Effector memory CD8-positive, alpha-beta T cell (primary cell): ENCODE measurements at regions not wholly inside any gene's neighbourhood (a gene's known extent, or its start where the extent isn't known, plus 50 kb on each side); places are given as distances from the start of the nearest gene placed in this dataset.

ENCODE experiments used
- ATAC-seq: fragments of 150-1000 bp; cut with Tn5 transposase; replicated peaks from 2 replicates; pipeline ENCODE4 v1.10.0; 2021; ENCODE audit warnings: mild to moderate bottlenecking, moderate library complexity
- DNase-seq, 3 experiments: peaks; one replicate each; pipeline ENCODE4 v3.0.0; 2021
- H3K27ac Mint-ChIP-seq, 2 donors: one replicate each; pipeline ENCODE4 v1.8.0; 2022; ENCODE audit warnings: mild to moderate bottlenecking in 2 of 2, mixed read lengths in 2 of 2, moderate library complexity in 2 of 2
- H3K27me3 Mint-ChIP-seq, 2 donors: one replicate each; pipeline ENCODE4 v1.8.0; 2022; ENCODE audit warnings: mixed read lengths in 2 of 2
- H3K36me3 Mint-ChIP-seq: one replicate; pipeline ENCODE4 v1.8.0; 2022; ENCODE audit warnings: mild to moderate bottlenecking, moderate library complexity, mixed read lengths; ENCODE audit not compliant: insufficient read depth
- H3K4me1 Mint-ChIP-seq, 2 donors: one replicate each; pipeline ENCODE4 v1.8.0; 2022; ENCODE audit warnings: low read depth in 2 of 2, mixed read lengths in 2 of 2
- H3K4me3 Mint-ChIP-seq, 2 donors: one replicate each; pipeline ENCODE4 v1.8.0; 2022; ENCODE audit warnings: mild to moderate bottlenecking in 2 of 2, mixed read lengths in 2 of 2, moderate library complexity in 2 of 2
- H3K9me3 Mint-ChIP-seq, 2 donors: one replicate each; pipeline ENCODE4 v1.8.0; 2022; ENCODE audit warnings: mixed read lengths in 2 of 2

DNA sequence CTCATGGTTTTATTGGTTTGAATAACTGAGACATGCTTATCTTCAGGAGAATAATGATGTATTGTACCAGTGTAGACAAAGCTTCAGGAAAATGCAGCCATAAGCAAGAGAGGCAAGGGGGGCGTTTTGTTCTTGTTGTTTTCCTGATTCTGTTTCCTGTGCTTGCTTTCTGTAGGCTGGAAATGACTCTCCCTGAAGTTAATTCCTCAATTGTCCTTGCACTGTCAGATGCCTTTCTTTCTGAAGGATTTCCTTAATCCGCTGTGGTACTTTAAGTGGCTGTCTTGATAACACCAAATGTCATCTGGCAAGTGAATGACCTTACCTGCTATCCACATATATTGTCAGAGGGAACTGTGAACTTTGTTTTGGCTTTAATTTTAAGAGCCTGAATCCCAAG is 220.0 kb downstream of the NEDD1 start:
- ATAC-seq: no peak
- Mint-ChIP-seq H3K9me3 (no peaks in the 10 kb centered on the region), H3K27me3 (peaks cover 0 to 5% of the 10 kb centered on the region in 2 donors), H3K4me1 (no peaks in the 10 kb centered on the region), H3K36me3 (no peaks in the 10 kb centered on the region), H3K27ac (no peak overlapping the region), H3K4me3 (no peak overlapping the region)
- no peak for DNase-seq

- ATAC-seq: no peak
- Mint-ChIP-seq H3K4me1 (no peaks in the 10 kb centered on the region), H3K27me3 (peaks cover 15 to 16% of the 10 kb centered on the region in 2 donors), H3K27ac (no peak overlapping the region), H3K4me3 (no peak overlapping the region), H3K36me3 (no peaks in the 10 kb centered on the region), H3K9me3 (peaks cover 0 to 1% of the 10 kb centered on the region in 2 donors)
- no peak for DNase-seq
Observed at GRCh38 chr12:97131220-97131981, 224.3 kb downstream of the NEDD1 start.

DNA sequence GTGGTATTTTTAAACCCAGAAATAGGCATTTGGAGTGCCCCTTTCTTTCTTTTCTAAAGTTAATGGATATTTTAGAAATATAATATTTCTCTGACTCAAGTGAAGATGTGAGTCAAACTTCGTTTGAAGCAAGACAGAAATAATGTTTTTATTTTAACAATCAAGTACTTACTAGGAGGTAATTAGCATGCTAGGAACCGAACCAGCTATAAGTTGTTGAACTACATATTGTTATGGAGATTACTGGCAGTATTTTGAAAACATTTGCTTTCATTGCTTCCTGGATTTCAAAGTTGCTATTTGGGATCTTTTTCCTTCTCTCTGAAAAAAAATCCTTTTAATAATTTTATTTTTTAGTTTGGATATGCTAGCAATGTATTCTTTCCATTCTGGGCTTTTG is 225.2 kb downstream of the NEDD1 start:
- H3K36me3 Mint-ChIP-seq: no peaks in the 10 kb centered on the region
- no peak overlapping the region for H3K4me3 Mint-ChIP-seq
- no peak for ATAC-seq

GRCh38 chr12:97134495-97134894 is 227.4 kb downstream of the NEDD1 start:
- no peak overlapping the region for H3K4me3 Mint-ChIP-seq
- no peaks in the 10 kb centered on the region for H3K4me1 Mint-ChIP-seq
- no peak for ATAC-seq
- no peaks in the 10 kb centered on the region for H3K36me3 Mint-ChIP-seq
- peaks cover 17 to 22% of the 10 kb centered on the region in 2 donors for H3K27me3 Mint-ChIP-seq
- no peak for DNase-seq
- H3K27ac Mint-ChIP-seq: no peak overlapping the region
- H3K9me3 Mint-ChIP-seq: peaks cover 0 to 4% of the 10 kb centered on the region in 2 donors

More for the DNA sequence above, 225.2 kb downstream of the NEDD1 start:
- H3K27ac Mint-ChIP-seq: no peak overlapping the region
- no peaks in the 10 kb centered on the region for H3K4me1 Mint-ChIP-seq
- DNase-seq: no peak
- H3K9me3 Mint-ChIP-seq: peaks cover 0 to 1% of the 10 kb centered on the region in 2 donors
- H3K27me3 Mint-ChIP-seq: peaks cover 15 to 17% of the 10 kb centered on the region in 2 donors

DNA sequence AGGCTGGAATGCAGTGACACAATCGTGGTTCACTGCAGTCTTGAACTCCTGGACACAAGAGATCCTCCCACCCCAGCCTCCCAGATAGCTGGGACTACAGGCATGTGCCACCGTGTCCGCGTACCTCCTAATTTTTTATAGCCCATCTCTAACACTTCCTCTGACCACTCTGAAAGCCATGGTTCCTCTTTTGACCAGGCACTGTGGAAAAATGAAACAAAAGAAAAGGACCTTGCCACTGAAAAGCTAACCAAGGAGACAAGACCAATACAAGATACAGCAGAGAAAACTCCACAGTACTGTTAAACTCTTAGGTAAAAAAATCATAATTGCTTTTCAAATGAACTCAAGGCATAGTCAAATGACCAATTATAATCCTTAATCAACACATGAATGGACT is 233.3 kb downstream of the NEDD1 start:
- Mint-ChIP-seq H3K4me3 (no peak overlapping the region), H3K4me1 (no peaks in the 10 kb centered on the region), H3K36me3 (no peaks in the 10 kb centered on the region), H3K9me3 (peaks cover 0 to 2% of the 10 kb centered on the region in 2 donors), H3K27me3 (peaks cover 27 to 41% of the 10 kb centered on the region in 2 donors), H3K27ac (no peak overlapping the region)
- ATAC-seq (no peak), DNase-seq (no peak)

- Mint-ChIP-seq H3K4me1 (no peaks in the 10 kb centered on the region), H3K9me3 (peaks cover 0 to 2% of the 10 kb centered on the region in 2 donors), H3K36me3 (no peaks in the 10 kb centered on the region), H3K4me3 (no peak overlapping the region), H3K27me3 (peaks cover 25 to 33% of the 10 kb centered on the region in 2 donors), H3K27ac (no peak overlapping the region)
- ATAC-seq (no peak), DNase-seq (no peak)
Observed at GRCh38 chr12:97142737-97143410, 235.8 kb downstream of the NEDD1 start.

- Mint-ChIP-seq H3K36me3 (no peaks in the 10 kb centered on the region), H3K9me3 (no peaks in the 10 kb centered on the region), H3K4me1 (peaks cover 0 to 1% of the 10 kb centered on the region in 2 donors), H3K27ac (no peak overlapping the region), H3K27me3 (peaks cover 23 to 24% of the 10 kb centered on the region in 2 donors), H3K4me3 (no peak overlapping the region)
- DNase-seq (peak; percentile 8 to 25 (median 18)), ATAC-seq (peak; percentile 59)
Observed at GRCh38 chr12:97148941-97149559, 242.0 kb downstream of the NEDD1 start.

- H3K27me3 Mint-ChIP-seq: peaks cover 15% of the 10 kb centered on the region in 2 donors
- H3K9me3 Mint-ChIP-seq: no peaks in the 10 kb centered on the region
Observed at GRCh38 chr12:97151481-97151880, 244.4 kb downstream of the NEDD1 start.

GRCh38 chr12:97159377-97159776 is 252.3 kb downstream of the NEDD1 start:
- H3K36me3 Mint-ChIP-seq: no peaks in the 10 kb centered on the region
- peaks cover 0 to 5% of the 10 kb centered on the region in 2 donors for H3K9me3 Mint-ChIP-seq
- ATAC-seq (no peak), DNase-seq (no peak)
- H3K27me3 Mint-ChIP-seq: peaks cover 15 to 18% of the 10 kb centered on the region in 2 donors
- no peak overlapping the region for H3K4me3 Mint-ChIP-seq
- H3K27ac Mint-ChIP-seq: no peak overlapping the region
- H3K4me1 Mint-ChIP-seq: no peaks in the 10 kb centered on the region

More at GRCh38 chr12:97151481-97151880, 244.4 kb downstream of the NEDD1 start:
- Mint-ChIP-seq H3K4me3 (no peak overlapping the region), H3K36me3 (no peaks in the 10 kb centered on the region), H3K4me1 (peaks cover 0 to 1% of the 10 kb centered on the region in 2 donors), H3K27ac (no peak overlapping the region)
- ATAC-seq (no peak), DNase-seq (no peak)

- Mint-ChIP-seq H3K27me3 (peaks cover 12 to 18% of the 10 kb centered on the region in 2 donors), H3K9me3 (peaks cover 0 to 5% of the 10 kb centered on the region in 2 donors), H3K4me1 (no peaks in the 10 kb centered on the region), H3K36me3 (no peaks in the 10 kb centered on the region), H3K4me3 (no peak overlapping the region), H3K27ac (no peak overlapping the region)
- no peak for DNase-seq
- no peak for ATAC-seq
Observed at GRCh38 chr12:97160277-97160676, 253.2 kb downstream of the NEDD1 start.

DNA sequence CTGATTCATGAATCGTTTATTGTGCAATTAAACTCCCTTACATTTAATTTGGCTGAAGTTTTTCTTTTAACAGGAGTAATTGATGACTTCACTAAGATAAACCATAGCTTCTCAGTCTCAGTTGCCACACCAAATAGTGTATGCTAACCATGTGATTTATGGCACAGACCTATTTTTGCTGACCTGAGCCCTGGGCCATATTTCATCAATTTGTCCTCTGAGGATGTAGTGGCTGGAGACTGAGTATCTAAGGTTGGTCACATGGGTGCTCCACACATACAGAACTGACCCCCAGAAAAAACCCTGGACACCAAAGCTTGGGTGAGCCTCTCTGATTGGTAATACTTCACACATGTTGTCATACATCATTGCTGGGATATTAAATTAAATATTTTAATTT is 255.1 kb downstream of the NEDD1 start:
- Mint-ChIP-seq H3K4me1 (no peaks in the 10 kb centered on the region), H3K27me3 (peaks cover 12 to 18% of the 10 kb centered on the region in 2 donors), H3K36me3 (no peaks in the 10 kb centered on the region), H3K27ac (no peak overlapping the region), H3K9me3 (peaks cover 0 to 5% of the 10 kb centered on the region in 2 donors), H3K4me3 (no peak overlapping the region)
- DNase-seq (no peak), ATAC-seq (no peak)

- Mint-ChIP-seq H3K9me3 (peaks cover 0 to 5% of the 10 kb centered on the region in 2 donors), H3K27ac (no peak overlapping the region), H3K4me1 (no peaks in the 10 kb centered on the region), H3K4me3 (no peak overlapping the region), H3K36me3 (no peaks in the 10 kb centered on the region), H3K27me3 (peaks cover 18 to 19% of the 10 kb centered on the region in 2 donors)
- DNase-seq: no peak
- no peak for ATAC-seq
Observed at GRCh38 chr12:97164936-97165335, 257.9 kb downstream of the NEDD1 start.

GRCh38 chr12:97167598-97167997 is 260.5 kb downstream of the NEDD1 start:
- H3K4me3 Mint-ChIP-seq: no peak overlapping the region
- no peaks in the 10 kb centered on the region for H3K9me3 Mint-ChIP-seq
- H3K27ac Mint-ChIP-seq: no peak overlapping the region
- peaks cover 7 to 9% of the 10 kb centered on the region in 2 donors for H3K27me3 Mint-ChIP-seq
- DNase-seq (no peak), ATAC-seq (no peak)
- H3K36me3 Mint-ChIP-seq: no peaks in the 10 kb centered on the region
- no peaks in the 10 kb centered on the region for H3K4me1 Mint-ChIP-seq
